ENCODE measurements at regions not wholly inside any gene's neighbourhood (a gene's known extent, or its start where the extent isn't known, plus 50 kb on each side); places are given as distances from the start of the nearest gene placed in this dataset.
"Not testable (repeated sequence)": the region's sequence is repeated elsewhere in the genome, so short reads cannot be mapped to it uniquely, and the experiment has no call there.

DNA sequence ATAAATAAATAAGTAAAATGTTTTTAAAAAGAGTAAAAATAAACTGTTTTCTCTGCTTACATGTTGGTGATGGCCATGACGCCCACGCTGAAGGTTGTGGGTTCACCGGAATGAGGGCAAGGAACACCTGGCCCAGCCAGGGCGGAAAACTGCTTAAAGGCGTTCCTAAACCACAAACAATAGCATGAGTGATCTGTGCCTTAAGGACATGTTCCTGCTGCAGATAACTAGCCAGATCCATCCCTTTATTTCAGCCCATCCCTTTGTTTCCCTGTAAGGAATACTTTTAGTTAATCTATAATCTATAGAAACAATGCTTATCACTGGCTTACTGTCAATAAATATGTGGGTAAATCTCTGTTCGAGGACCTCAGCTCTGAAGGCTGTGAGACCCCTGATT is 63.3 kb upstream of the CEP78 start:
- DNase-seq, result not testable (repeated sequence)

DNA sequence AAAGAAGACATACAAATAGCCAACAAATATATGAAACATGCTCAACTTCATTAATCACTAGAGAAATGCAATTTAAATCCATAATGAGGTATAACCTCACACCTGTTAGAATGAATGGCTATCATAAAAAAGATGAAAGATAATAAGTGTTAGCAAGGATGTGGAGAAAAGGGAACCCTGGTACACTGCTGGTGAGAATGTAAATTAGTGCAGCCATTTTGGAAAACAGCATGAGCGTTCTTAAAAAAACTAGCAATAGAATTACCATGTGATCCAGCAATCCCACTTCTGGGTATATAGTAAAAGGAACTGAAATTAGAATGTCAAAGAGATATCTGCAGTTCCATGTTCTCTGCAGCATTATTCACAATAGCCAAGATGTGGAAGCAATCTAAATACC is 64.2 kb upstream of the CEP78 start:
- no peak for DNase-seq

DNA sequence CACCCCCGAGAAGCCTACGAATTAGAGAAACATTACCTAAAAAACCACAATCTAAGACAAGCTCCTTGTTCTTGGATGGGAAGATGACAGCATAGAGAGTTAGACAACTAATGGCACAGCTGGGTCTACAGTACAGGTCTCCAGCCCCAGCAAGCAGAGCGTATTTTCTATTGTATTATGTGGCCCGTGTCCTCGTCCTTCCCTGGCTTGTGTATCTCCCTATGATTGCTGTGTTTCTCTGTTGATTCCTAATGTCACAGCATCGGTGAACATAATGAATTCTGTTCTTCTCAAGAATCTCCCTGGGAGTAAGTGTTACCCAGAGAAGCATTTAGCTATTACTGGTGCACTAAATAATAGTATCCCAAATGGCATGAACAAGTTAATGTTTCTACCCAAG is 66.8 kb upstream of the CEP78 start:
- DNase-seq, result no peak

DNA sequence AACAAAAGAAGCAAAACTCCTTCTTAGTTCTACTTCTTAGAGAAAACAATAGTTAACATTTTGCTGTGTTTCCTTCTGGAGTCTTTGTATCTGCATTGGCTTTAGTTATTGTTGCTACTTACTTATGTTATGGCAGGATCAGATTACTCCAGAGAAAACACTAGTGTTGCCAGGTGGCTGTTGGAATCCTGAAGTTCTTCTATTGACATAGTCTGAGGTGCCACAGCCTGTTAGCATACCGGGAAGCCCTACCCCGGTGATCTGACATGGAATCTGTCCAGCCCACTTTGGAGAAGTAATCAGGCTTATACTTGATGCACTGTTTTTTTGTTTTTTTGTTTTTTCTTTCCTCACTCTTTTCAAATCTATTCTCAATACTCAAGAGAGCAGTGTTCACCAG is 68.5 kb upstream of the CEP78 start:
- DNase-seq, result peak; percentile 37

DNA sequence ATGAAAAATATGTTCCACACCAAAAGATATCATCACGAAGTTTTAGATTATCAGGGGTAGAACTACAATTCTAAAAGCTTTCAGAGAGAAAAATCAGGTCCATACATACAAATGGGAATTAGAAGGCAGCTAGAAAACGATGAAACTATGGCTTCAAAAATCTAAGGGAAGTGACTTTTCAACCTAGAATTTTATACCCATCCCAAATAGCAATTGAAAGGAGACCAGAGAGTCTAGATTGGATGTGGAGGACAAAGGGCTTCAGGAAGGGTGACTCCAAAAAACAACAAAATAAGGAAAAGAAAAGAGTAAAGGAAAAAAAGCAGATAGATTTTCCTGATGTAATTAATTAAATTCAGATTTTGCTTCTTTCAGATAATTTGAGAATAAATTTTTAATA is 72.0 kb upstream of the CEP78 start:
- DNase-seq, result no peak

DNA sequence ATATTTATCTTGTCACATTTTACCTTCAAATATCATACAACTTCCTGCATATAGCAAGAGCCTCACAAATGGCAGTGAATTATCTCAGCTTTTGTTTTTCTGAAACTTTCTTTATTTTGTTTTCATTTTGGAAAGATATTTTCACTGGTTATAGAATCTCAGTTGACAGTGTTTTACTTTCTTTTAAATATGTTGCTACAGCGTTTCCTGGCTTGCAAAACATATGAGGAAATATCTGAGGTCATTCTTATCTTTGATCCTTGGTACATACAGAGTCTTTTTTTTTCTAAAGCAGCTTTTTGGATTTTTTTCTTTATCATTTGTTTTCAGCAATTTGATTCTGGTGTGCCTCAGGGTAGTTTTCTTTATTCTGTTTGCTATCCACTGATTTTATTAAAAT is 77.6 kb upstream of the CEP78 start:
- DNase-seq, result no peak

DNA sequence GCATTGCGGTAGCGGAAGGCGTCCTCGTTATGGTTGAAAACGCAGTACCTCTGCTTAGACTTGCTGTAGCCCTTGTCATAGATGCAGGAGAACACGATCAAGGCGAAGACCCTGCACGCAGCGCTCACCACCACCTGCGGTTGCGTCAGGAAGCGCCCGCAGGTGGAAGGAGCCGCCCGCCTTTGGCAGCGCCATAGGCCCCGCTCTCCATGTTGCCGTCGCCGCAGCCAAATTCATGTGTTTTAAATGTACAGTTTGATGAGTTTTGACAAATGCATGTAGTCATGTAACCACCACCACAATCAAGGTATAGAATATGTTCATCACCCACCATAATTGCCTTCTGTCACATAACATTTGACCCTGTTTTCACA is 84.9 kb upstream of the CEP78 start:
- no peak for DNase-seq

DNA sequence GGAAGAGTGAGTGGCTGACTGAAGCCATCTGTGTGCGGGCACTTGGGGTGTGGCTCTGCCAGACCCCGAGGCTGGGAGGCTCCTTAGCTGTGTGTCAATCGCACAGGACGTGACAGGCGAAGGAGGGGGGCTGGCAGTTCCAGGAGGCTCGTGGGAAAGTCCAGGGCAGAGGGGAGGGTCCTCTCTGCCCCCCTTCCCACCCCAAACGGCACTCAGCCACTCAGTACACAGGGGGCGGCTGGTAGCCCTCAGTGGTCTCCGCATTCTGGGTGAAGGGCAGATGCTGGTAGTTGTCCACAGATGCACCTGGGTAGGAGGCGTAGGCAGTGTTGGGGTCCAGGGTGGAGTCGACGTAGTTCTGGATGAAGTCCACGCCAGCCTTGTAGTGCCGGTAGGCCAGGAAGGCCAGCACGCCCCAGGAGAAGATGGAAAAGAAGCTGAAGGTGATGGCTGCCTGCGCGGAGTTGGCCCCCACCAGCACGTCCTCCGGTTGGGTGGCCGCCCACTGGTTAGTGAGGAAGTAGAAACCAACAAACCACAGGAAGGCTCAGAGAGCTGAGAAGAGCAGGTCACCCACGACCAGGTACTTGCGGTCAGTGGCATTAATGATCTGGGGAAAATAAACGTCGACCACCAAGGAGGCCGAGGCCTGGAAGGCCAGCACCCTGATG is 85.4 kb upstream of the CEP78 start:
- DNase-seq, result no peak

DNA sequence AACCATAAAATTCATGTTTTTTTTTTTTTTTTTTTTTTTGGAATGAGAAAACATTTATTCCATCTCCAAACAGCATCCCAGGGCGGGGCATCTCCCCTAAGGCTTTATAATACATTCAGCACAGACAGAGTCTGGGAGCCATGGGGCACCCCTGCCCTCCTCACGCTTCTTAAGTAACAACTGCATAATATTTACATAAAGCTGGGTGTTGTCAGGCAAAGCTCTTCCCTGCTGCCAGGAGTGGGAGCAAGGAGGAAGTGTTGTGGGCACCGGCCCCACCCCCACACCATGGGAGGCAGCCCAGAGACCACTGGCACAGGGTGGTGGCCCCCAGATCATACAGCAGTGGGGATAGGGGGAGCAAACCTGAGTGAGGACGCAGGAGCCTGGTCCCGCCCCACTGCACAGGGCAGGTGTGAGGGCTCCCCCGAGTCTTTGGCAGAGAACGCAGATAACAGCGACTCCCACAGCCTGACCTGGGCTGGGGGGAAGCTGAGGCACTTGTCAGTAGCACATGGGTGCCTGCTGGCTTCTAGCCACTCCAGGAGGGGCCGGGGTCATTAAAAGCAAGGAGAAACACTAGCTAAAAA is 86.1 kb upstream of the CEP78 start:
- no peak for DNase-seq

DNA sequence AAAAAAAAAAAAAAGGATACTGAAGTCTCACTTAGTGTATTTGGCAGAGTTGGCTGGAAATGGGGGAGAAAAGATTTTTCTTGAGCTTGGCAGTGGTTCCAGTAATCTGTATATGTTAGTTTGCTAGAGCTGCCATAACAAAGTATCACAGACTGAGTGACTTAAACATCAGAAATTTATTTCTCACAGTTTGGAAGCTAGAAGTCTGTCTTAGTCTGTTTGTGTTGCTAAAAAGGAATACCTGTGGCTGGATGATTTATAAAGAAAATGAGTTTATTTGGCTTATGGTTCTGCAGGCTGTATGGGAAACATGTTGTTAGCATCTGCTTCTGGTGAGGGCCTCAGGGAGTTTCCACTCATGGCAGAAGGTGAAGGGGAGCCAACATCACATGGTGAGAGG is 89.6 kb upstream of the CEP78 start:
- DNase-seq, result no peak

DNA sequence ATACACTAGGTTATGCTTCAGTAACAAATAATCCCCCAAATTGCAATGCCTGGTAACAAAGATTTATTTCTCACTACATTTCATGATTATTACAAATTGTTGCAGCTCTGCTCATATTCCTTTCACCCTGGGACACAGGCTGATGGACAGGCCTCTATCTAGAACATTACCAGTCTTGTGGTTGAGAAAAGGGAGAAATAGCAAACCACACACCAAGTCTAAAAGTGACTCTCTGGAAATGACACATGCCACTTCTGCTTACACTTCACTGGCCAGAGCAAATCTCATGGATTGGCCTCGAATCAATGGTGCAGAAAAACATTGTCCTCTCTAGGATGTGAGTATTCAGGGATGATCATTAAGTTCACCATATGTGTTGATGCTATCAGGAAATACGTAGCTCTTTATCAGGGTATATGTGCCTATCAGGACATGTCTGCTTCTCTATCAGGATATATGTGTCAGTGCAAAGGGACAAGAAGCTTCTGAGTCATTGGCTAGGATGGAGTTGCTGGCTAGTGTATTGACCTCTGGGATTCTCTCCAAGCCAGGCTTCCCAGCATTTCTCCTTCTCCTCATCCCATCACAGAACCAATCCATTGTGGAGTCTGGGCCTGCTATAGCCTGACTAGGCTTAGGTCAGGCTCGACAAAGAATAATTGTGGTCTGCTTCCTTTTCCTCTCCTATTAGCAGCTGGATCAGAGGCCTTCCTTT is 91.1 kb upstream of the CEP78 start:
- no peak for DNase-seq

DNA sequence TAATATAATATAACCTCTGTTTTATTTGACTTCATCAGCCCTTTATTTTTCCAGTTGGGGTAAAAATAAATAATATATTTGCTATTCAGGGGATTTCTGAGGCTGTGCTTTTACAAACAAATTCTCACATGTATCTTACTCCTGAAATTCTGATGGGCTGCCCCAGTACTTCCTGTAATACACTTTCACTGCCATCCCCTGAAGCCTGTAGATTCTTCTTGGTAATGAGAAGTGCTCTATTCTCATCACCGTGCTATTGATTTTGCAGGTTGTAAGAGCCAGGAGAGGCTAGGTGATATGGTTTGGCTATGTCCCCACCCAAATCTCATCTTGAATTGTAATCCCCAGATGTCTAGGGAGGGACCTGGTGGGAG is 91.9 kb upstream of the CEP78 start:
- DNase-seq, result no peak

DNA sequence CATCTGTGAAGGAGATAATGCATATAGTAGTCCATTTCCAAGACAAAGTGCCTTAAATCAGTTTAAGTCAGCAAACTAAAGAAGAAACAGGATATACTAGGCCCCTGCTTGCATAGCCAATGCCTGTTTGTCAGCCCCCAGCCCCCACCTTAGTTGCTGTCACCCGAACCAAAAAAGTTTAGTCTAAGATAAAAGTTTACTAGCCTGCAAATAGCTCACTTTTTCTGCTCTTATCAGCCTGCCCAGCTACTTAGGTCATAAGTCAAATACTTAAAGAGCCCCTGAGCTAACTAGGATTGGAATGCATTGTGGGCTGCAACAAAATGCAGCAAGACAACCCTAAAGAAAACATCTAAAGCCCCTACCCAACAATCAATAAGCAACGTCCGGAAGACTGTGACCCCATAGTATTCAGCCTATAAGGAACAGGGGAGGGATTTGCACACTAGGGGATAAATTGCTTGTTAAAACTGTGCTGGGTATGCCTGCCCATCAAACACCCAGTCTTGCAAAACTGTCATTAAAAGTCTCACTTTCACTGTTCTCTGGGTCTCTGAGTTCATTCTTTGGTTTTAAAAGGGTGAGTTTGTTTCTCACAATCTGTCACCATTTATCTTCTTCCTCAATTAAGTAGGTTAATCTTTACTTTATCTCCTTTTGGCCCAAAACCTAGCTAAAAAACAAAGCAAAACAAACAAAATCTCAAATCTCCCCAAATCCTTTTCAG is 92.4 kb upstream of the CEP78 start:
- DNase-seq, result no peak

DNA sequence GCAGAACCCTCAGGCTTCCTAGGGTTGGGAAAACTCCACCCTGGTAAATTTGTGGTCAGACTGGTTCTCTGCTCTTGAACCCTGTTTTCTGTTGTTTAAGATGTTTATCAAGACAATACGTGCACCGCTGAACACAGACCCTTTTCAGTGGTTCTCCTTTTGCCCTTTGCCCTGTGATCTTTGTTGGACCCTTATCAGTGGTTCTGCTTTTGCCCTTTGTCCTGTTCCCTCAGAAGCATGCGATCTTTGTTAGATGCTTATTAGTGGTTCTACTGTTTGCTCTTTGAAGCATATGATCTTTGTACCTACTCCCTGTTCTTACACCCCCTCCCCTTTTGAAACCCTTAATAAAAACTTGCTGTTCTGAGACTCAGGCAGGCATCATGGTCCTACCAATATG is 93.6 kb upstream of the CEP78 start:
- DNase-seq, result not testable (repeated sequence)

DNA sequence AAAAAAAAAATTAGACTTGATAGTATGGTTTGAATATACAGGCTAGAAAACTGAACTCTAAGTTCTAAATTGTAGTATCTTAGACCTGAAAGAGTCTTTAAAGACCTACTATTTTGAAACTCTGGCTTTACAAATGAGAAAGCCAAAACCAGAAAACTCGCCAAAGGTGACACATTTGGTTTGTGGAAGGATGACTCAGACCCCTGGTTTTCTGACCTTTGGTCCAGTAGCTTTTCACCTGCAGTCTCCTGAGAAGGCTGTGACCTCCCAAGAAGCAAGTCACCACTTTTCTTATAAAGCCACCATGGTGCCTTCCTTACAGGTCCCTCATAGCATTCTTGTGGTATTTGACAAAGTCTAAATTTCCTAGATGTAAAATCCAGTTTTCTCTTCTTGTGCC is 102.1 kb upstream of the CEP78 start:
- DNase-seq, result no peak

DNA sequence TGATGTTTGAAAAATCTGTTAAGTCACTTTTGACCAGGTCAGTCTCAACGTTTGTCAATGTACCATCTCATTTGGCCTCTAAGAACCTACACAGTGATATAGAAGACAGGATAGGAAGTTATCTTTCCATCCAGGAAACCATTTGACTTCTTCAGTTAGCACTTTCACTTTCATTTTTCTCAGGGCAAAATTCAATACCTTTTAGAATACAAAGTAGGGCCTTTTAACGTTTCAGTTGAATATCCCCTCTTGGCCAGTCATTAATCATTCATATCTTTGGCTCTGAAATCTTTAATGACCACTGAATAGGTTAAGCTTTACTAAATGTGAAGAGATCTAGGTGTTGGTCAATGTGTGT is 101.1 kb upstream of the GNAQ start:
- no peak for DNase-seq

DNA sequence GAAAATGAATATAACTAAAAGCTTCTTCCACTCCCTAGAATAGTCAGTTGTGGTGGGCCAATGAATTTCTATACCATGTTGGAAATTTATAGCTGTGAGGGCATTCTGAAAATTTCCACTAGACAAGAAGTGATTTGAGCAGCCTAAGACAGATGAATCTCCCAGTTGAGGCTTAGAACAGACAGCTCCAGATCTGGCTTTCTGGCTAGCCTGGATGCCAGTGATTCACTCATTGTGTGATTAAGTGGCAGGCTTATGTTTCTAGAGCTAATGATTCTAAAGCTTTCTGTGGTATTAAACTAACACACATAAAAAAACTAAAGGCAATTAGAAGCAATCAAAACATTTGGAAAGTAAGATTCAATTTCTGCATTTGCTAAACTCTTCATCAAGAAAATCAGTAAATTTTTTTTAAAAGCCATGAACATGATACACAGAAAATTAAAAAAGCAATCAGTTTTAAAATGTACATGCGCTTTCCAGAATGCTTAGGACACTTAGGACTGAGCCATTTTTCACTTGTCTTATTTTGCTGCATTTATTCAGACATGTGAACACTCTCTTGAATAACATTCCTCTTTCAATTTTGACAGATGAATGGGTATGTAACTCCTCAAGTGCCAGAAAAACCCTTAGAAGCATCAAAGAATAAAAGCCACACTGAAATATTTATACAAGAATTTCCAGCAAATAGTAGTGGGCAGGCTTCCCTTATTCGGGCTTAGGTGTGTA is 100.5 kb upstream of the GNAQ start:
- DNase-seq, result no peak

DNA sequence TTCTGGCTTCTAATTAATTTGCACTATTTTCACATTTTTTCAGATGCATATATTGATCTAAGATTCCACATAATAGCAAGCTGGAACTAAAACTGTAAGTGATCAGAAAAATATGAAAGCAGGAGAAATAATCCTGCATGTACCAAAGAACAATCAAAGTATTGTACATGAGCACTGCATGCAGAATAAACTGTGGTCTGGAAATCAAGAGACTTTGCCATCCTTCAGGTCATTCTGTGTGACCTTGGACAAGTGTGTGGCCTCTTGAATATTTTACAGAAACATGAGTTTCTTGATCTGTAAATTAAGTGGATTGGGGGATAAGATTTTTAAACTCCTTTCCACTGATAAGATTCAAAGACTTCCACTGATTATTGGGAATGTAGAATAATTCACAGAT is 99.2 kb upstream of the GNAQ start:
- DNase-seq, result no peak

DNA sequence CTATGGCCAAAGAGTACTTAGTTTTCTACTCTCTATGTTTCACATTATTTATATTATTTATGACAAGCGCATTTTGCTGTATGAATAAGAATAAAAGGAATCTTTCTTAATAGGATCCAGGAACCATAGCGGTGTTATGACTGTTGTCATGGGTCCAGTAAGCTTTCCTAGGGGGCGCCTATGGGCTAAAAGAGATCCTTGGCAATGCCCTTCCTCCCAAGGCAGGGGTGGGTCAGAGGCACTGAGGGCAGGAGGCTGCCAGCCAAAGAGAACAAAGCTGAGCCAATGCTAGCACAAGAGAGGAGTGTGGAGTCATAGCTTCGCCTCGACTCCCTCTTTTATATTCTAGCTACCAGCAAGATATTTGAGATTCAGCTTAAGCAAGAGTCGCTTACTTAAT is 98.4 kb upstream of the GNAQ start:
- no peak for DNase-seq

DNA sequence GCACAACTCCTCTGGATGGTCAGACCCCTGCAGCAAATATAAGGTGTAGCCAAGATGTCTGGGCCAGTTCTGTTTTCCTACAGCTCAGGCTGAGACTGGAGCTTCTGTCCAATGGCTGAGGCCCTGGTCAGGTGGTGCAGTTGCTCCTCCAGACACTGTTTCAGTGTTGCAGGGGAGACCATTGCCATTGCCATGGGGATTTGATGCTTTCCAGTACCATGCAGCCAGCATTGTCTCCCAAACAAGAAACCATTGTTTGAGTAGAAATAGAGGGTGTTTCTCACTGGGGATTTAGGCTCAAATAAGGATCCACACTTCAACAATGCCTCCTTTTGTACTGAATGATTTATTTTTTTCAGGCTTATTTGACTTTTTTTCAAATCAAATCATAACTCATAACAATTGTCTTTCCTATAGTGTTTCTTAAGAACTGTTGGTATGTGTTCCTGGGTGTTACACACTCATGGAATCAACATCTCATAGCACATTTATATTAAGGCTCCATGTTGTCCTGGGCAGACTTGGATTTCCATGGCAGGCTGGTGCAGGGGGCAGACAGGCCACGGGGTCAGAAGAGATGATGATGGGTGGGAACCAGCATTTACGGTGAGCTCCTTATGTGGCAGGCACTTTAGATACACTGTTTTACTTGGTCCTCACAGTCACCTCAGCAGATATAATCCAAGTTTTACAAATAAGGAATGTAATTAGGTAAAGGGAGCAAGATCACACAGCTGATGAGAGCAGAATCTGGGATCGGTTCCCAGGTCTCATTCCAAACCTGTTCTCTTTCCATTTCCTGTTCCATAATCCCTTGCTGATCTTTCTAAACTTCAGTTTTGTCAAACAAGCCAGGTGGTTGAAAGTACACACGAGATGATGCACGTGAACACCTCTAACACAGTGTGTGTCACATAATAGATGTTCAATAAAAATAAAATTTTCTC is 95.9 kb upstream of the GNAQ start:
- DNase-seq, result no peak

DNA sequence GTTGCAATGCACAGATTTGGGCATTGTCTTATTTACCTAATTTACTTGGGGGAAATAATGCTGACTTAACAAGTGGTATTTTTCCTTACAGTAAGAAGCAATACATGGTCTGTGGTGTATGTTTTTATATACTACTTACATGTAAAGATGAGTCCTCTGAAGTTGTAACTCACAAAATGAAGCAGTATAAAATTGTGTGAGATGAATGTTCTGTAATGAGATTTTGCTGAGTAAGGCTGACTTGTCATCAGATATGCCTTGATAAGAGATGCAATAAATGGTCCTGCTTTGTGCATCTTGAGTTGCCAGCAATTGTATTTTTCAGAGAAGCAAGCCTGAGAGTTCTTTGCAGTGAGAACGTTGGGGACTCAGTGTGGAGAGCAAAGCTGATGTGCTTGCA is 92.2 kb upstream of the GNAQ start:
- no peak for DNase-seq

DNA sequence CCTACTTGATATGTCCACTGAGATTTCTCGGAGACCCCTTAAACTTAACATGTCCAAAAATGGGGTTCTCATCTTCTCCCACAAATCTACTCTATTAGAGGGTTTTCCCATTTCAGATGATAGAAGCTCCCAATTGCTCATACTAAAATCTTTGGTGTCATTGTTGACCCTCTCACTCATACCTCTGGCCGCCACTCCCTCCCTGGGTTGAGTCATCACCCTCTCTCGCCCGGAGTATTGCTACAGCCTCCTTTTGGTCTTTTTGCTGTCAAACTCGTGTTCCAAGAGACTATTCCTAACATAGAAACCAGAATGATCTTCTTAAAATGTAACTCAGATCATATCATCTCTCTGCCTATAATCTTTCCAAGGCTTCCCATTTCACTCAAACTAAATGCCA is 91.0 kb upstream of the GNAQ start:
- DNase-seq, result no peak
